ENCODE measurements at regions not wholly inside any gene's neighbourhood (a gene's known extent, or its start where the extent isn't known, plus 50 kb on each side); places are given as distances from the start of the nearest gene placed in this dataset.

DNA sequence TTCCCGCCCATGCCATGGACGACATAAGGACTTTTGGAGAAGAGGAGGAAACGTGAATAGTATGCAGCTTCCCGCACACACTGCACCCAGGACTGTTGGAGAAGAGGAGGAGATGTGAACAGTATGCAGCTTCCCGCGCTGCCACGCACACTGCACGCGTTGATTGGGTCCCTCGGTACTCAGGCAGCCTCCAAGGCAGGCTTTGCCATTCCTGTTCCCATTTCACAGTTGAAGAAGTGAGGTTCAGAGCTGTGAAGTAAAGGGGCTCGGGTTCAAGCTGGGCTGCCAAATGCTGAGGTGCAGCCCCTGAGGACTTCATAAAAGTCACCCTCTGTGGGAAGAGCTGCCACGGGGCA, 147.9 kb upstream of the FAM20C start:
- Histone ChIP-seq H3K36me3 (ENCODE audit: insufficient read depth) (no peaks in the 10 kb centered on the region), H3K79me2 (replicated peaks; ENCODE audit: insufficient read depth) (no peaks in the 10 kb centered on the region), H3K4me3 (no peak overlapping the region), H2AFZ (no peak overlapping the region), H3K27ac (ENCODE audit: low read depth) (no peak overlapping the region), H3K9me2 (ENCODE audit: insufficient read depth) (no peaks in the 10 kb centered on the region), H3K27me3 (ENCODE audit: insufficient read depth) (no peaks in the 10 kb centered on the region), H3F3A (replicated peaks; ENCODE audit: low read depth) (no peaks in the 10 kb centered on the region), H3K4me1 (ENCODE audit: insufficient read depth) (no peaks in the 10 kb centered on the region), H4K20me1 (replicated peaks; ENCODE audit: insufficient read depth) (no peaks in the 10 kb centered on the region), H3K4me2 (no peak overlapping the region)
- H3K4me3 Mint-ChIP-seq: no peak overlapping the region
- H3K27ac Mint-ChIP-seq: no peak overlapping the region
- ATAC-seq (no peak), DNase-seq (ENCODE audit: low spot score) (no peak)
- H3K36me3 Mint-ChIP-seq (ENCODE audit: low read depth): no peaks in the 10 kb centered on the region; the same call in 2 of the 3 replicates
- peaks cover 5% of the 10 kb centered on the region; the same call in 1 of the 3 replicates for H3K4me1 Mint-ChIP-seq
- peaks cover 3% of the 10 kb centered on the region for H3K27me3 Mint-ChIP-seq (ENCODE audit: insufficient read depth, low read depth, poor library complexity)
- no peaks in the 10 kb centered on the region for H3K9me3 Mint-ChIP-seq
- TF ChIP-seq ZNF331 (CRISPR knock-in tag; IDR thresholded peaks at IDR 0.05; ENCODE audit: low read depth) (no peak), STAT1 (IDR thresholded peaks at IDR 0.05; ENCODE audit: unreplicated experiment) (no peak), EZH2phosphoT487 (IDR thresholded peaks at IDR 0.05; ENCODE audit: unreplicated experiment) (no peak), NANOG (IDR thresholded peaks at IDR 0.05; ENCODE audit: borderline replicate concordance) (no peak), CREB1 (CRISPR knock-in tag; IDR thresholded peaks at IDR 0.05; ENCODE audit: low read depth) (no peak), ZNF114 (CRISPR knock-in tag; IDR thresholded peaks at IDR 0.05) (no peak), POLR2AphosphoS5 (IDR thresholded peaks at IDR 0.05; ENCODE audit: low read depth) (no peak), JUNB (IDR thresholded peaks at IDR 0.05; ENCODE audit: unreplicated experiment) (no peak), EZH2 (IDR thresholded peaks at IDR 0.05; ENCODE audit: low read depth, unreplicated experiment) (no peak)
- TF ChIP-seq, protein P1, sequence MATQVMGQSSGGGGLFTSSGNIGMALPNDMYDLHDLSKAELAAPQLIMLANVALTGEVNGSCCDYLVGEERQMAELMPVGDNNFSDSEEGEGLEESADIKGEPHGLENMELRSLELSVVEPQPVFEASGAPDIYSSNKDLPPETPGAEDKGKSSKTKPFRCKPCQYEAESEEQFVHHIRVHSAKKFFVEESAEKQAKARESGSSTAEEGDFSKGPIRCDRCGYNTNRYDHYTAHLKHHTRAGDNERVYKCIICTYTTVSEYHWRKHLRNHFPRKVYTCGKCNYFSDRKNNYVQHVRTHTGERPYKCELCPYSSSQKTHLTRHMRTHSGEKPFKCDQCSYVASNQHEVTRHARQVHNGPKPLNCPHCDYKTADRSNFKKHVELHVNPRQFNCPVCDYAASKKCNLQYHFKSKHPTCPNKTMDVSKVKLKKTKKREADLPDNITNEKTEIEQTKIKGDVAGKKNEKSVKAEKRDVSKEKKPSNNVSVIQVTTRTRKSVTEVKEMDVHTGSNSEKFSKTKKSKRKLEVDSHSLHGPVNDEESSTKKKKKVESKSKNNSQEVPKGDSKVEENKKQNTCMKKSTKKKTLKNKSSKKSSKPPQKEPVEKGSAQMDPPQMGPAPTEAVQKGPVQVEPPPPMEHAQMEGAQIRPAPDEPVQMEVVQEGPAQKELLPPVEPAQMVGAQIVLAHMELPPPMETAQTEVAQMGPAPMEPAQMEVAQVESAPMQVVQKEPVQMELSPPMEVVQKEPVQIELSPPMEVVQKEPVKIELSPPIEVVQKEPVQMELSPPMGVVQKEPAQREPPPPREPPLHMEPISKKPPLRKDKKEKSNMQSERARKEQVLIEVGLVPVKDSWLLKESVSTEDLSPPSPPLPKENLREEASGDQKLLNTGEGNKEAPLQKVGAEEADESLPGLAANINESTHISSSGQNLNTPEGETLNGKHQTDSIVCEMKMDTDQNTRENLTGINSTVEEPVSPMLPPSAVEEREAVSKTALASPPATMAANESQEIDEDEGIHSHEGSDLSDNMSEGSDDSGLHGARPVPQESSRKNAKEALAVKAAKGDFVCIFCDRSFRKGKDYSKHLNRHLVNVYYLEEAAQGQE (IDR thresholded peaks at IDR 0.05; ENCODE audit: unreplicated experiment): no peak
- TF ChIP-seq, protein P2, sequence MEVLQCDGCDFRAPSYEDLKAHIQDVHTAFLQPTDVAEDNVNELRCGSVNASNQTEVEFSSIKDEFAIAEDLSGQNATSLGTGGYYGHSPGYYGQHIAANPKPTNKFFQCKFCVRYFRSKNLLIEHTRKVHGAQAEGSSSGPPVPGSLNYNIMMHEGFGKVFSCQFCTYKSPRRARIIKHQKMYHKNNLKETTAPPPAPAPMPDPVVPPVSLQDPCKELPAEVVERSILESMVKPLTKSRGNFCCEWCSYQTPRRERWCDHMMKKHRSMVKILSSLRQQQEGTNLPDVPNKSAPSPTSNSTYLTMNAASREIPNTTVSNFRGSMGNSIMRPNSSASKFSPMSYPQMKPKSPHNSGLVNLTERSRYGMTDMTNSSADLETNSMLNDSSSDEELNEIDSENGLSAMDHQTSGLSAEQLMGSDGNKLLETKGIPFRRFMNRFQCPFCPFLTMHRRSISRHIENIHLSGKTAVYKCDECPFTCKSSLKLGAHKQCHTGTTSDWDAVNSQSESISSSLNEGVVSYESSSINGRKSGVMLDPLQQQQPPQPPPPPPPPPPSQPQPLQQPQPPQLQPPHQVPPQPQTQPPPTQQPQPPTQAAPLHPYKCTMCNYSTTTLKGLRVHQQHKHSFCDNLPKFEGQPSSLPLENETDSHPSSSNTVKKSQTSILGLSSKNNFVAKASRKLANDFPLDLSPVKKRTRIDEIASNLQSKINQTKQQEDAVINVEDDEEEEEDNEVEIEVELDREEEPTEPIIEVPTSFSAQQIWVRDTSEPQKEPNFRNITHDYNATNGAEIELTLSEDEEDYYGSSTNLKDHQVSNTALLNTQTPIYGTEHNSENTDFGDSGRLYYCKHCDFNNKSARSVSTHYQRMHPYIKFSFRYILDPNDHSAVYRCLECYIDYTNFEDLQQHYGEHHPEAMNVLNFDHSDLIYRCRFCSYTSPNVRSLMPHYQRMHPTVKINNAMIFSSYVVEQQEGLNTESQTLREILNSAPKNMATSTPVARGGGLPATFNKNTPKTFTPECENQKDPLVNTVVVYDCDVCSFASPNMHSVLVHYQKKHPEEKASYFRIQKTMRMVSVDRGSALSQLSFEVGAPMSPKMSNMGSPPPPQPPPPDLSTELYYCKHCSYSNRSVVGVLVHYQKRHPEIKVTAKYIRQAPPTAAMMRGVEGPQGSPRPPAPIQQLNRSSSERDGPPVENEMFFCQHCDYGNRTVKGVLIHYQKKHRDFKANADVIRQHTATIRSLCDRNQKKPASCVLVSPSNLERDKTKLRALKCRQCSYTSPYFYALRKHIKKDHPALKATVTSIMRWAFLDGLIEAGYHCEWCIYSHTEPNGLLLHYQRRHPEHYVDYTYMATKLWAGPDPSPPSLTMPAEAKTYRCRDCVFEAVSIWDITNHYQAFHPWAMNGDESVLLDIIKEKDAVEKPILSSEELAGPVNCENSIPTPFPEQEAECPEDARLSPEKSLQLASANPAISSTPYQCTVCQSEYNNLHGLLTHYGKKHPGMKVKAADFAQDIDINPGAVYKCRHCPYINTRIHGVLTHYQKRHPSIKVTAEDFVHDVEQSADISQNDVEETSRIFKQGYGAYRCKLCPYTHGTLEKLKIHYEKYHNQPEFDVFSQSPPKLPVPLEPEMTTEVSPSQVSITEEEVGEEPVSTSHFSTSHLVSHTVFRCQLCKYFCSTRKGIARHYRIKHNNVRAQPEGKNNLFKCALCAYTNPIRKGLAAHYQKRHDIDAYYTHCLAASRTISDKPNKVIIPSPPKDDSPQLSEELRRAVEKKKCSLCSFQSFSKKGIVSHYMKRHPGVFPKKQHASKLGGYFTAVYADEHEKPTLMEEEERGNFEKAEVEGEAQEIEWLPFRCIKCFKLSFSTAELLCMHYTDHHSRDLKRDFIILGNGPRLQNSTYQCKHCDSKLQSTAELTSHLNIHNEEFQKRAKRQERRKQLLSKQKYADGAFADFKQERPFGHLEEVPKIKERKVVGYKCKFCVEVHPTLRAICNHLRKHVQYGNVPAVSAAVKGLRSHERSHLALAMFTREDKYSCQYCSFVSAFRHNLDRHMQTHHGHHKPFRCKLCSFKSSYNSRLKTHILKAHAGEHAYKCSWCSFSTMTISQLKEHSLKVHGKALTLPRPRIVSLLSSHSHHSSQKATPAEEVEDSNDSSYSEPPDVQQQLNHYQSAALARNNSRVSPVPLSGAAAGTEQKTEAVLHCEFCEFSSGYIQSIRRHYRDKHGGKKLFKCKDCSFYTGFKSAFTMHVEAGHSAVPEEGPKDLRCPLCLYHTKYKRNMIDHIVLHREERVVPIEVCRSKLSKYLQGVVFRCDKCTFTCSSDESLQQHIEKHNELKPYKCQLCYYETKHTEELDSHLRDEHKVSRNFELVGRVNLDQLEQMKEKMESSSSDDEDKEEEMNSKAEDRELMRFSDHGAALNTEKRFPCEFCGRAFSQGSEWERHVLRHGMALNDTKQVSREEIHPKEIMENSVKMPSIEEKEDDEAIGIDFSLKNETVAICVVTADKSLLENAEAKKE (CRISPR knock-in tag; IDR thresholded peaks at IDR 0.05): no peak
- TF ChIP-seq, protein P3, sequence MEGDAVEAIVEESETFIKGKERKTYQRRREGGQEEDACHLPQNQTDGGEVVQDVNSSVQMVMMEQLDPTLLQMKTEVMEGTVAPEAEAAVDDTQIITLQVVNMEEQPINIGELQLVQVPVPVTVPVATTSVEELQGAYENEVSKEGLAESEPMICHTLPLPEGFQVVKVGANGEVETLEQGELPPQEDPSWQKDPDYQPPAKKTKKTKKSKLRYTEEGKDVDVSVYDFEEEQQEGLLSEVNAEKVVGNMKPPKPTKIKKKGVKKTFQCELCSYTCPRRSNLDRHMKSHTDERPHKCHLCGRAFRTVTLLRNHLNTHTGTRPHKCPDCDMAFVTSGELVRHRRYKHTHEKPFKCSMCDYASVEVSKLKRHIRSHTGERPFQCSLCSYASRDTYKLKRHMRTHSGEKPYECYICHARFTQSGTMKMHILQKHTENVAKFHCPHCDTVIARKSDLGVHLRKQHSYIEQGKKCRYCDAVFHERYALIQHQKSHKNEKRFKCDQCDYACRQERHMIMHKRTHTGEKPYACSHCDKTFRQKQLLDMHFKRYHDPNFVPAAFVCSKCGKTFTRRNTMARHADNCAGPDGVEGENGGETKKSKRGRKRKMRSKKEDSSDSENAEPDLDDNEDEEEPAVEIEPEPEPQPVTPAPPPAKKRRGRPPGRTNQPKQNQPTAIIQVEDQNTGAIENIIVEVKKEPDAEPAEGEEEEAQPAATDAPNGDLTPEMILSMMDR (conservative IDR thresholded peaks at IDR 0.05; ENCODE audit: low read depth in 2 of 2): no peak
- TF ChIP-seq, protein P4, sequence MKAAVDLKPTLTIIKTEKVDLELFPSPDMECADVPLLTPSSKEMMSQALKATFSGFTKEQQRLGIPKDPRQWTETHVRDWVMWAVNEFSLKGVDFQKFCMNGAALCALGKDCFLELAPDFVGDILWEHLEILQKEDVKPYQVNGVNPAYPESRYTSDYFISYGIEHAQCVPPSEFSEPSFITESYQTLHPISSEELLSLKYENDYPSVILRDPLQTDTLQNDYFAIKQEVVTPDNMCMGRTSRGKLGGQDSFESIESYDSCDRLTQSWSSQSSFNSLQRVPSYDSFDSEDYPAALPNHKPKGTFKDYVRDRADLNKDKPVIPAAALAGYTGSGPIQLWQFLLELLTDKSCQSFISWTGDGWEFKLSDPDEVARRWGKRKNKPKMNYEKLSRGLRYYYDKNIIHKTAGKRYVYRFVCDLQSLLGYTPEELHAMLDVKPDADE (IDR thresholded peaks at IDR 0.05): no peak

Data from GM23338 (cell line).